ENCODE measurements at regions not wholly inside any gene's neighbourhood (a gene's known extent, or its start where the extent isn't known, plus 50 kb on each side); places are given as distances from the start of the nearest gene placed in this dataset.

- Histone ChIP-seq H2AFZ (no peak overlapping the region), H3K36me3 (replicated peaks; ENCODE audit: insufficient read depth, low read depth) (no peaks in the 10 kb centered on the region), H3K27me3 (no peaks in the 10 kb centered on the region), H3K79me2 (no peaks in the 10 kb centered on the region), H3K4me2 (no peak overlapping the region), H4K20me1 (ENCODE audit: insufficient read depth, poor library complexity, severe bottlenecking) (no peaks in the 10 kb centered on the region), H3K27ac (no peak overlapping the region), H3K9me2 (replicated peaks; ENCODE audit: insufficient read depth) (no peaks in the 10 kb centered on the region), H3K4me3 (no peak overlapping the region), H3K4me1 (ENCODE audit: insufficient read depth) (no peaks in the 10 kb centered on the region), H3K9me3 (ENCODE audit: low read depth) (no peaks in the 10 kb centered on the region)
- no peak for TF ChIP-seq CTCF (IDR thresholded peaks at IDR 0.05; ENCODE audit: poor library complexity)
- TF ChIP-seq EZH2phosphoT487 (IDR thresholded peaks at IDR 0.05; ENCODE audit: low read depth, severe bottlenecking, unreplicated experiment), result no peak
- no peak for TF ChIP-seq EZH2 (IDR thresholded peaks at IDR 0.05; ENCODE audit: borderline replicate concordance)
- 50% methylated on average over 4 of the region's 4 CpGs for WGBS (ENCODE audit: low lambda C conversion rate, missing lambda C conversion rate)
- no peak for DNase-seq (ENCODE audit: low spot score)
Measured at GRCh38 chr2:236946871-236947270, 138.8 kb upstream of the COPS8 start.

GRCh38 chr2:236947294-236947693 is 138.4 kb upstream of the COPS8 start:
- no peak for TF ChIP-seq CTCF (IDR thresholded peaks at IDR 0.05; ENCODE audit: poor library complexity)
- H3K4me3 ChIP-seq, result no peak overlapping the region
- no peaks in the 10 kb centered on the region for H3K9me3 ChIP-seq (ENCODE audit: low read depth)
- H3K27me3 ChIP-seq, result no peaks in the 10 kb centered on the region
- H3K36me3 ChIP-seq (replicated peaks; ENCODE audit: insufficient read depth, low read depth), result no peaks in the 10 kb centered on the region
- WGBS (ENCODE audit: low lambda C conversion rate, missing lambda C conversion rate), result 78% methylated on average over 3 of the region's 3 CpGs
- no peaks in the 10 kb centered on the region for H4K20me1 ChIP-seq (ENCODE audit: insufficient read depth, poor library complexity, severe bottlenecking)
- no peak overlapping the region for H2AFZ ChIP-seq
- no peaks in the 10 kb centered on the region for H3K4me1 ChIP-seq (ENCODE audit: insufficient read depth)
- H3K27ac ChIP-seq, result no peak overlapping the region
- DNase-seq (ENCODE audit: low spot score), result no peak
- no peak overlapping the region for H3K4me2 ChIP-seq
- no peaks in the 10 kb centered on the region for H3K79me2 ChIP-seq
- no peaks in the 10 kb centered on the region for H3K9me2 ChIP-seq (replicated peaks; ENCODE audit: insufficient read depth)

GRCh38 chr2:236947896-236948295 is 137.8 kb upstream of the COPS8 start:
- Histone ChIP-seq H3K27me3 (no peaks in the 10 kb centered on the region), H3K9me2 (replicated peaks; ENCODE audit: insufficient read depth) (no peaks in the 10 kb centered on the region), H4K20me1 (ENCODE audit: insufficient read depth, poor library complexity, severe bottlenecking) (no peaks in the 10 kb centered on the region), H3K4me3 (no peak overlapping the region), H3K4me2 (no peak overlapping the region), H3K36me3 (replicated peaks; ENCODE audit: insufficient read depth, low read depth) (no peaks in the 10 kb centered on the region), H3K4me1 (ENCODE audit: insufficient read depth) (no peaks in the 10 kb centered on the region), H2AFZ (no peak overlapping the region), H3K79me2 (no peaks in the 10 kb centered on the region), H3K9me3 (ENCODE audit: low read depth) (no peaks in the 10 kb centered on the region), H3K27ac (no peak overlapping the region)
- DNase-seq (ENCODE audit: low spot score), result no peak
- no peak for TF ChIP-seq EZH2phosphoT487 (IDR thresholded peaks at IDR 0.05; ENCODE audit: low read depth, severe bottlenecking, unreplicated experiment)
- TF ChIP-seq EZH2 (IDR thresholded peaks at IDR 0.05; ENCODE audit: borderline replicate concordance), result no peak
- TF ChIP-seq CTCF (IDR thresholded peaks at IDR 0.05; ENCODE audit: poor library complexity), result no peak
- WGBS (ENCODE audit: low lambda C conversion rate, missing lambda C conversion rate), result 94% methylated on average over 9 of the region's 9 CpGs
